Femur (tissue), 1 donor: ENCODE measurements at regions not wholly inside any gene's neighbourhood (a gene's known extent, or its start where the extent isn't known, plus 50 kb on each side); places are given as distances from the start of the nearest gene placed in this dataset.

Experiments
- DNase-seq: peaks from one replicate; pipeline ENCODE4 v3.0.0-alpha.2; 2017

- peak; percentile 9 for DNase-seq
These were observed 69.9 kb downstream of the SERPINA3 start for GRCh38 chr14:94682061-94682516.

DNA sequence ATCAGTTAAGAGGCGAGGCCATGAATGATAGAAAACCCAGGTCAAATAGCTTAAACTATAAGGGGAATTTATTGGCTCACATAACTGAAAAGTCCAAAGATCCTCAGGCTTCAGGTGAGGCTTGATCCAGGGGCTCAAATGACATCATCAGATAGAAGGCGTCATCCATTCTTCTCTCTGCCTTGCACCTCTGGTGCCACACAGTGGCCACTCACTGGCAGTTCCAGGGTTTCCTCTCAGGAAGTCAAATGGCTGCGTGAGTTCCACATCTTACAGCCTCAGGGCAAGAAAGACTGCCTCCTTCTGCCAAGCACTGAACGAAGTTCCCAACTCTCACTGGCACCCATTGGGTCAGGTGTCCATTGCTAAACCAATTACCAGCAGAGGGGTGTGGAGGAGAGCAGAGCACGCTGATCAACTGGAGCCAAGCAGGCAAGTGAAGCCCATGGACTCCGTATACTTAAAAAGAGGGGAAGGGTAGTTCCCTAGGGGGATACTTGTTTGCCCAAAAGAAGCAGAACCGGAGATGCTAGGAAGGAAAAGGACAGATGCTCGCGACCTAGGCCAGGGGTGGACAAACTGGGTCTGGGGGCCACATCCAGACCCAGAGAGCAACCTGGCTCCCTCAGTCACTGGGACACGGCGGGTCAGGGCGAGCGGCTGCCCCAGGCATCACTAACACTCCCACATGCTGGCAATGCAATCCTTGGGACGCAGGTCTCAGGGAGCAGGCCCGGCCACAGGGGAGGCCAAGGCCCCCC is 69.3 kb downstream of the SERPINA3 start:
- peak; percentile 17 for DNase-seq

- DNase-seq = peak; percentile 35
These were observed 68.7 kb downstream of the SERPINA3 start for GRCh38 chr14:94680862-94681288.

- DNase-seq = peak; percentile 46
These were observed 68.0 kb downstream of the SERPINA3 start for GRCh38 chr14:94679937-94680861.

- DNase-seq = peak; percentile 8
These were observed 67.1 kb downstream of the SERPINA3 start for GRCh38 chr14:94679106-94679810.

- DNase-seq = peak; percentile 13
These were observed 65.6 kb downstream of the SERPINA3 start for GRCh38 chr14:94677747-94678146.

DNA sequence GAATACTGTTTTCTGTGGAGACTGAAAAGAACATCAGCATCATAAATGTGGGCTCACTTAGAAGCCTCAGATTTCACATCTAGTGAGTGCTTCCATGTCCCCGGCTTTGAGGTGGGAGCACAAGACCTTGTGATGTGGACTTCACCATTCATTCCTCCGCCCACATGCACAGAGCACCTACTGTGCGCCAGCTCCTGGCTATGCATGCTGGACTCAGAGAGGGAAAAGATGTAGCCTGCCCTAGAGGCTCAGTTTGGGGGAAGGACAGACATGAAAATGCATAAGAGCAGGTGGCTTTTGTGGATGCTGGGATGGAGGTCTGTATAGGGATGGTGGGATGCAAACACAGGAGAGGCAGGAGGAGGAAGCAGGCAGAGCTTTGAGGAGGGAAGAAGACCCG is 65.0 kb downstream of the SERPINA3 start:
- DNase-seq = peak; percentile 5

- DNase-seq = peak; percentile 9
These were observed 64.4 kb downstream of the SERPINA3 start for GRCh38 chr14:94676495-94677185.

GRCh38 chr14:94675036-94675435 is 62.8 kb downstream of the SERPINA3 start:
- DNase-seq = no peak

- DNase-seq = peak; percentile 14
These were observed 61.6 kb downstream of the SERPINA3 start for GRCh38 chr14:94673781-94674231.
